GM18873 (cell line): ENCODE measurements at regions not wholly inside any gene's neighbourhood (a gene's known extent, or its start where the extent isn't known, plus 50 kb on each side); places are given as distances from the start of the nearest gene placed in this dataset.

Experiments used
- ATAC-seq: cut with Tn5 transposase; IDR thresholded peaks from one replicate; pipeline ENCODE4 v1.9.1; 2021; ENCODE audit warnings: mild to moderate bottlenecking, moderate library complexity, moderate number of reproducible peaks; ENCODE audit not compliant: unreplicated experiment, low FRiP score

DNA sequence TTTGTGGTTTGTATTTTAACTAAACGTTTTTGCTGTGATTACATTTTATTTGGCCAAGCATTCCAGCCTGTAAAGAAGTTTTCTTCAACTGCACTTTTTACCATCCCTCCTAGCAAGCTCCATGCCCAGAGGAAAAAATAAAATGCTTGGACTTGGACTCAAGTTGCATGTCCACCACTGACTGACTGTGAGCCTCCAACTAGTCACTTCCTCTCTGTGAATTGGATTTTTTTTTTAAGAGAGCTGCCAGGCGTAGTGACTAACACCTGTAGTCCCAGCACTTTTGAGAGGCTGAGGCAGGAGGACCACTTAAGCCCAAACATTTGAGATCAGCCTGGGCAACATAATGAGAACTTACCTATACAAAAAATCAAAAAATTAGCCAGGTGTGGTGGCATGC, 1185.2 kb upstream of the PIK3C3 start:
- no peak for ATAC-seq

- no peak for ATAC-seq
Observed at GRCh38 chr18:40760251-40760650, 1194.8 kb upstream of the PIK3C3 start.

DNA sequence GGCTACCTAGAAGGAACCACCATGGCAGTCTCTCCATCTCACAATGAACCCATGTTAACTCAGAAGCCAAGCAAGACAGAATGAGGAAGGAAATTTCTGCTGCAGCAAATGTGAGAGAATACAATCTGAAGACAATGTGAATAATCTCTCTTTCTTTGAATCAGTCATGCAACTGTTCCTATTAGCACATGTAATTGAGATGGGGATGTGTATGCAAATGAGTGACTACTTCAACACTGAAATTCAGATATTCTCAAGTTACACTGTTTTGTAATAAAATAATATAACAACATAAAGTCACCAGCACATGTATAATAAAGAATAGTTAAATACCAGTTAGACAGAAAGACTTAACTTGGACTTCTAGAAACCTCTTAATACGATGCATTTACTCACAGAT, 1200.6 kb upstream of the PIK3C3 start:
- no peak for ATAC-seq

- no peak for ATAC-seq
Observed at GRCh38 chr18:40752316-40752715, 1202.7 kb upstream of the PIK3C3 start.

DNA sequence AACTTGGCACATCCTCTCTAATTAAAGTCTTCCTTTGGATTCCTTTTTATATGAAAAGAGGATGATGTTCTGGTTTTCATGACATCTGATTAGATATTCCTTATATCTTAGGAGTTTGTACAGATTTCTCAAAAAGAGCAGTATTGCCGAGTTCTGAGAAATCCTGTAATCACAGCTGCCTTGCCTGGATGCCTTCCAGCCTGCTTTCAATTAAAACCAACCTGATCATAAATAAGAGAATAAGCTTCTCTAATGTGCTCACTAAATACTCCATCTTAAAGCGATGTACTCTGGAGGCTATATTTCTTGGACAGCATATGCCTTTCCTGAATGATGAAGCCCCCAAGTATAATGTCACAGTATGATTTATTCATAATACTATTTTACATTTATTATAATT, 1203.8 kb upstream of the PIK3C3 start:
- no peak for ATAC-seq

DNA sequence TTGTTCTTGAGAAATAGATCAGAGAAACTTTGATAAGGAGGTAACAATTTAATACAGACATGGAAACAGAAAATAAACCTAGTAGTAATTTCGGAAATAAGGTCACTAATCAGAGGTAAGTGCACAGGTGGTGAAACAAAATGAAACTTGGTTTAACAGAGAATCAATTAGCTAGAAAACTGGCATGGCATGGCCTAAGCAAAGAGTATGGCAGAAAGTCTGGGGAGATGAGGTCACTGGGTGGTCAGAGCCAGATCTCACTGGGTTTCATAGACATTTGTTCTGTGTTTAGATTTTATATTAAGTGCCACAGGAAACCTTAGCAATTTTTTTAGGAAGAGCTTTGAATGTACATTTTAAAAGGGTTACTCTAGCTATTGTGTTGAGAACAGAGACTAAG, 1216.0 kb upstream of the PIK3C3 start:
- ATAC-seq = no peak

DNA sequence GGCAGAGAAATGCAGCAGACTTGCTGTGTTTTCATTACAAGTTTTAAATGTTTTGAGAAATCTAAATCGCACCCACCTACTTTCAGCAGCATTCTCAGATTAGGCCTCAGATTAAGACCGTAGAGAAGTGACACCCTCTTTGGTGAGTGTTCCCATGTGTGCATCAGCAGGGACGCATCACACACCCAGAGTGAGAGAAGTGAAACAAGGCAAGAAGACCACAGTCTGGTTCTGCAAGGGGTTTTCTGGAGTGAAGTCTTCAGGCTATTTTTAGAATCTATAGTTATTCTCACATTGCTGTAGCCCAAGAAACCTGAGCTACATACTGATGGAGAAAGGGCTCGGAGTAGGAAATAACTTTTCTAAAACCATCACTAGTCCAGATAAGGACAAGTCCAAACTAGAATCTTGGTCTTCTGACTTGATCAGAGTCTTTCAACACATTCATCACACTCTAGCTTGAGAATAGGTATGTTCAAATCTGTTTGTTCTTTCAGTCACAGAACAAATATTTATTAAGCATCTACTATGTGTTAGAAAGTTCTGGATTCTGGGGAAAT, 1216.6 kb upstream of the PIK3C3 start:
- ATAC-seq = no peak

DNA sequence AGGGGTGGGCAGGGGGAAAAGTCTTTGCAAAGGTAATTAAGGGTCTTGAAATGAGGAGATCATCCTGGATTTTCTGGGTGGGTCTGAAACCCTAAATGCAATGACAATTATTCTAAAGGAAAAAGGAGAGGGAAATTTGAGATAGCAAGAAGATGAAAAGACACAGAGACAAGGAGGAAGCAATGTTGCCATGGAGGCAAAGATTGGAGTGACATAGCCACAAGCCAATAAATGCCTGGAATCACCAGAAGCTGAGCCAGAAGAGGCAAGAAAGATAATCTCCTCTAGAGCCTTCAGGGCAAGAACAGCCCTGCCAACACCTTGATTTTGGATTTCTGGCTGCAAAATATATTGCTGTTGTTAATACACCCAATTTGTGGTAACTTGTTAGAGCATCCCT, 1246.3 kb upstream of the PIK3C3 start:
- ATAC-seq = no peak

DNA sequence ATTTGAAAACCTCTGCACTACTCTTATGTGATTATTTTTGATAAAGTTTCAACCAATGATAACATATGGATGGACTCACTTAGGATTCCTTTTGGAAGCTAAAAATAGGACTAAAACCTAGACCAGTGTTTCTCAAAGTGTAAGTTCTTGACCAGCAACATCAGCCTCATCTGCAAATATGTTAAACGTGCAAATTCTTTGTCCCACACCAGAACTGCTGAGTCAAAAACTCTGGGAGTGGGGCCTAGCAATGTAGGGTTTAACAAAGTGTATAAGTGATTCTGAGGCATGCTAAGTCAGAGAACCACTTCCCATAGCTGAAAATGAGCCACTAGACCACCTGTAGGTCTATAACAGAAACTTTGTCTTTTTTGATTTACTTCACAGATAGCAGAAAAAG, 1247.2 kb upstream of the PIK3C3 start:
- ATAC-seq = no peak

GRCh38 chr18:40698129-40698528, 1256.9 kb upstream of the PIK3C3 start:
- no peak for ATAC-seq

DNA sequence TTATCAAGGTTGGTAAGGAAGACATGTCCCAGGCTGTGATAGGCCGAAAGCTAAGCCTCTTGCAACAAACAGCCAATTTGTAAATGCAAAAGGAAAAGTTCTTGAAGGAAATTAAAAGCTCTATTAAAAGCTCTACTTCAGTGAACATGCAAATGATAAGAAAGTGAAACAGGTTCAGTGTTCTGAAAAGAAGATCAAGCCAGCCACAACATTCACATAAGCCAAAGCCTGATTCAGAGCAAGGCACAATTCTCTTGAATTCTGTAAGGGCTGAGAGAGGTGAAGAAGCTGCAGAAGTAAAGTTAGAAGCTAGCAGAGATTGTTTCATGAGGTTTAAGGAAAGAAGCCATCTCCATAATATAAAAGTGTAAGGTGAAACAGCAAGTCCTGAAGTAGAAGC, 1259.5 kb upstream of the PIK3C3 start:
- no peak for ATAC-seq

DNA sequence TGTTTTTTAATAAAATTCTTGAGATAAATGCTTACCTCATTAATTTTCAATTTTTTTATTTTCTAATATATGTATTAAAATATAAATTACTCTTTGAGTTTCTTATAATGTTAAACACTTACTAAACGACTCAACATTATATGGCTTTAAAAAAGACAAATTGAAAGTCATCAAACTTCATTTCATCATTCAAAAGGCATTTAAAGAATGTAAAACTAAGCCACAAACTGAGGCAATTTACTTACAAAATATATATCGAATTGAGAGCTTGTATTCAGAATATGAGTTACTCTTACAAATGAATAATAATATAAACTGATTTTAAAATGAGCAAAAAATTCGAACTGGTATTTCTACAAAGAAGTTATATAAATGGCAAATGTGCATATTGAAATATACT, 1262.2 kb upstream of the PIK3C3 start:
- no peak for ATAC-seq

DNA sequence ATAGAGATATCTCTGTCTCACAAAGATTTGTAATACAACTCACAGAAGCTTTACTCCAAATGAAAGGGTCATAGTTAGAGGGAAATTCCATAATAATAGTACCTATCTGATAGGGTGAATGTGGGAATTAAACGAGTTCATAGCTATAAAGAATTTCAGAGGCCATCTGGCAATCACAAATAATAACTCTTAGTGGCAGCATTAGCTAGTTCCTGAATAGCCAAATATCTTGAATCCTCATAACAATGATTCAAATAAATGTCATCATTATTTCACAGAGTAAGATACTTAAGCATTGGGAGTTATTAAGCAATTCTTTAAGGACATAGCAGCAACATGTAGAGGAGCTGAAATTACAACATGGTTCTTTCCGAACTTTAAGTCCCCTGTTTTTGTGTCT, 1265.0 kb upstream of the PIK3C3 start:
- no peak for ATAC-seq

DNA sequence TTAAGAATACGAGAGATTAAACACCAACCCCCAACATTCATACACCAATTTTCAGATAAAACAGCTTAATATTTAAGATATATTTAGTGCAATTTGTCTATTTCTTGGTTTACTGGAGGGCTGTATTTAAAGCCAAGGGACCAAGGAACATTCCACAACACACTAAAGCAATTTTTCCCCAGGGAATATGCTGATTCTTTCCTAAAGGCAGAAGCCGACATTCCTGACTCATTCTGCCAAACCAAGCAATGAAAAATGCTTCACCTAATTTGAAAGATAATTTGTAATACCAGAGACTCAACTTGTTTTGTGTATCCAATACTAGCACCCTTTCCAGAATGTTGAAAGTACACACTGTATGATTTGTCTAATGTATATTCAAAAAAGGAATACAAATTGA, 1267.6 kb upstream of the PIK3C3 start:
- no peak for ATAC-seq

DNA sequence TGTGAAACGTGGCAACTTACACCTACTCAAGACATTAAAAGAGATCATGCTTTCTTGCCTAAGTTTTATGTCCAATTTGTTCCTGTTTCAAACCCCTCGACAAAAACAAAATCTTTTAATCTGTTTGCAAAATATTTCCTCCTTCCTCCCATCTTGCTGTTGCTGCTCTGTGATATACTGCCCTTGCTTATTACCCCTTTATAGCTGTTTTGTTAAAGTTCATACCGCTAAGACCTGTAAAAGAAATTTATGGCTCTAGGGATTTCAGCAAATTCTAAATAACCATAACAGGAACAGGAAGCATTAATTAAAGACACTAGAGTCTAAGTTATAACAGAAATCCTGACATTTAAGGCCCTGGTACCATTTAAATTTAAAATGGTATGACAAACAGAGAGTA, 1268.2 kb upstream of the PIK3C3 start:
- no peak for ATAC-seq

- ATAC-seq = no peak
Observed at GRCh38 chr18:40685219-40685618, 1269.8 kb upstream of the PIK3C3 start.

DNA sequence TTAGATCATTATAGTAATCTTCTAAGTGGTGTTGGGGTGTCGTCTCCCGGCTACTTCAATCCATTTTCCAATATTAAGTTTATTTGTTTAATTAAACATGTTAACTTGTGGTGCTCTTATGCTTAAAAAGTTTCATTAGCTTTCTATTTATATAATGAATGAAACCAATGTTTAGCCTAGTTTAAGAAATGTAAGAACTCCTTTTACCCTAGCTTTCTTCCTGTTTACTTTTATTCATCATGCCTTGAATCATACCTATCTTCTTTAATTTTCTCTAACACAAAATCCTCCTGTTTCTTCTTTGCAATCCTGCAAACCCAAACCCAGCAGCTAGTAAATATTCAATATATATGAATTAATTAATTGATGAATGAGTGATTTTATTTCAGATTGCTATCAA, 1276.7 kb upstream of the PIK3C3 start:
- ATAC-seq = no peak

DNA sequence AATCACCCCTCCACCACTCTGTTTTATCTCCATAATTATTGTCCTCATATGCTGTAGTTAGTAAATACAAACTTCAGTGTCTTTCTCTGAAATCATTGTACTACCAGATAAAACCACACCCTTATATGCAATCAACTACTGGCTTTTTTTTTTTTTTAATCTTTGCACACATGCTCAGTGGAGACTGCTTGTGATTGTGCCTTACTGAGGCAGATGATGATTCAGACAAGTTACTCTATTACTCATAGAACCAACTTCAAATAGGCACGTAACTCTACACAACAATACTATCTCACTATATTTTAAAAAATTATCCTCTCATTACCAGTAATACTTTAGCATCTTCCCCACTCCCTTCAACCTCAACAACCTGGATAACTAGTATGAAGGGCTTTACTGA, 1278.4 kb upstream of the PIK3C3 start:
- ATAC-seq = no peak

DNA sequence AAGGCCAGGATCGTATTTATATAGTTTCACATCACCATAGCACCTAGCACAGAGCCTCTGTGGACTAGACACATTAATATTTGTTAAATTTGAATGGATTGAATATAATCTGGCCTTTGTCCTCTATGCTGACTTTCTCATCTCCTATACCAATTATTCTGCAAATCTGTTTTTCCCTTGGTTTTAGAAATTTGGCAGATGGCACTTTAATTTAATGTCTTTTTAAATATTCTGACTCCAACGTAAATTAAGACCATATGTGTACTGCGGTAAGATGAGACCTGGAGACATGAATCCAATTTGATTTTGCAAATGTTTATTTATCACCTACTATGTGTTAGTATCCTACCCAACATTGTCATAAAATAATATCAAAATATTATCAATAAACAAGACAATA, 1281.9 kb upstream of the PIK3C3 start:
- no peak for ATAC-seq

DNA sequence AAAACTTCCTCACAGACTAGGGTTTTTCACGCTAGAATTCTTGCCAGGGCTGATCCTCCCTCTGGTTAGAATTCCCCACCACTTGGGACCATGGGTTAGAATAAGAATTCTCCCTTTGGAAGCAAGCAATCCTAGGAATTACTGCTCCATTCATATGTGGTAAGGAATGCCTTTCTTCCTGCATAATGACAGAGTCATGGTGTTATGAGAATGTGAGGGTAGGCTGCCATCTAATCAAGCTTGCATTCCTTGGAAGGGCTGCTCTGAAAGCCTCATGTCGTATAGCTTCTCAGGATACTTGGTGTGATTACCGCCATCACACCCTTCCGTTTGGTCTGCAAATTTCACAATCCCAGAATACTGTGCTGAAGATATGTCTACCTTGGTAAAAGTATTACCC, 1282.4 kb upstream of the PIK3C3 start:
- ATAC-seq = no peak

DNA sequence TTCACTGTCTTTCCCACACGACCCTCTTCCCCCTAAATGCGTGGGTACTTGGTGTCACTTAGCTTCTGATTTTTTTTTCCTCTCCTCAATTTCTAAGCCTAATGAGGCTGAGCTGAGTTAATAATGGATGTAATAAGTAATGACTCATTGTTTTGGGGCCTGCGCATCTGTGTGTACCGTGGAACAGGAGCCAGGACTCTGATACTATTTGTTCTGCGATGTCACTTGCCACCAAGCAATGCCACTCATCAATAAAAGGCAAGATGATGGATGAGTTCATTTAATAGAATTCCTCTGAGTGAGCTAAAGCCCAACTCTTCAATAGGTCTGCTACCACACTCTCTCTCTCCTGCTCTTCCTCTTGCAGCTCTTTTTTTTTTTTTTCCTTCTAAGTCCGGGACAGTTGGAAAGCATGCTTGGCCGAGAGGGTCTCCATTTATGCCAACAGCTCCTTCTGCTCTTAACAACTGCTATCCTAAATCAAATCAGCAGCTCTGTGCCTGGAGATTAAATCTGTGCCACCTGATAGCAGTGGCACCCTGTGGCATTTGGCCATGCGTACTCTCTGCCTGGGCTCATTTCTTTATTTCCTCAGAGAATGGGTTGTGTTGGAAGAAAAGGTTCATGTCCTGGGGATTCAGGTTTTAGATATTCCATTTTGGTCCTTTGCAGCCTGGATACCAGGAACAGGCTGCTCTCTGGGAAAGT, 1284.2 kb upstream of the PIK3C3 start:
- ATAC-seq = no peak

DNA sequence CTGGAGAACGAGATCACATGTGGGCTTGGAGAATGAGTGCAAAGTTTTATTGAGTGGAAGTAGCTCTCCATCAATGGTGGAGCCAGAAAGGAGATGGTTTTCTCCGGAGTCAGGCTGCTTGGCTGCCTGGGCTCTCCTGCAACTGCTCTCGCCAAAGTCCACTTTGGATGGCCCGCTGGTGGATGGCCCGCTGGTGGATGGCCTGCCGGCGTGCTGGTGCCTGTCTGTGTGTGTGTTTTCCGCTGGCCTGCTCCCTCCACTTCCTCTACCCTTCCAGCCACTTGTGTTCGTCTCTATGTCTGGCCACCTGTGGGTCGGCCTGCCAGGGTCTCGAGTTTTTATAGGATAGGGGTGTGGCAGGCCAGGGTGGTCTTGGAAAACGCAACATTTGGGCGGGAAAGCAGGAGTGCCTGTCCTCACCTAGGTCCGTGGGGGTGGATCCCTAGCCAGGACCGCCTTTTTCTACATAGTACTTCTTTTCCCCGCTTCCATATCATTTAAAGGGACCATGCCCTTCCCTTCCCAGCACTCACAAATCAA, 1292.1 kb upstream of the PIK3C3 start:
- no peak for ATAC-seq
